ENCODE measurements at regions not wholly inside any gene's neighbourhood (a gene's known extent, or its start where the extent isn't known, plus 50 kb on each side); places are given as distances from the start of the nearest gene placed in this dataset.
"Not testable (repeated sequence)": the region's sequence is repeated elsewhere in the genome, so short reads cannot be mapped to it uniquely, and the experiment has no call there.

DNA sequence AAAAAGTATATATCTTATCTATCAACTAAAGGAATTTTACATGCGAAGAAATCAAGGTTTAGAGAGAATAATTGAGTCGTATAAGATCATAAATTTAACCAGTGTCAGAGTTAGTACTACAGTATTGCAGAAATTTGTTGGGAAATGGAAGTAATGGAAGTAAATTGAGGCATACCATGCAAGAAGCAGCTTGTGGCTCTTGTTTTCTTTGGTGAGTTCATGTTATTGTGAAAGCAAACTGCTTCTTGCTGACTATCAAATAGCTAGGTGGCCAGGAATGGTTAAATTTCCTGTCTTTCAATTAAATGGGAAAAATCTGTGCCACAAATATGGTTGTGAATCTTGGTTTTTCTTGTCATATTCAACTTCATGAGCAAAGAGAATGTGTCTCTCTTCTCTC is 652.7 kb downstream of the LMO4 start:
- H3K4me1 Mint-ChIP-seq = no peaks in the 10 kb centered on the region
- H3K36me3 Mint-ChIP-seq = no peaks in the 10 kb centered on the region
- H3K4me3 Mint-ChIP-seq = no peak overlapping the region
- ATAC-seq (replicated peaks) = no peak
- H3K27ac Mint-ChIP-seq = no peak overlapping the region
- DNase-seq = no peak
- peaks cover 10 to 29% of the 10 kb centered on the region in 2 donors for H3K27me3 Mint-ChIP-seq
- no peaks in the 10 kb centered on the region for H3K9me3 Mint-ChIP-seq

GRCh38 chr1:87981810-87982209 is 653.1 kb downstream of the LMO4 start:
- Mint-ChIP-seq H3K4me1 (no peaks in the 10 kb centered on the region), H3K4me3 (no peak overlapping the region), H3K36me3 (no peaks in the 10 kb centered on the region), H3K27ac (no peak overlapping the region), H3K27me3 (peaks cover 10 to 29% of the 10 kb centered on the region in 2 donors), H3K9me3 (no peaks in the 10 kb centered on the region)
- DNase-seq (no peak), ATAC-seq (replicated peaks) (no peak)

DNA sequence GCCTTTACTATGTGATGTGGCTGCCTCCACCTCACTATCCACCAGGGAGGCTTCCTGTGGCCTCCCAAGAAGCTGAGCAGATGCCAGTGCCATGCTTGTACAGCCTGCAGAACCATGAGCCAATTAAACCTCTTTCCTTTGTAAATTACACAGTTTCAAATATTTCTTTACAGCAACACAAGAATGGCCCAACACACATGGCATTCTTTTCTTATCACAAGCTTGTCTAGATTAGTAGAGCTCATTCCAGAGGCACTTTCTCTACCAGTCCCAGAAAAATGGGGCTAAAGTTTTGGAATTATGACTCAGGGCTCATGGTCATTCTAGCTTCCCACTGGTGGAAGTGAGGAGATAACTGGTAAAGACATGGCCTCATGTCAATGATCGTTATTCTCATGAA is 655.2 kb downstream of the LMO4 start:
- no peaks in the 10 kb centered on the region for H3K4me1 Mint-ChIP-seq
- ATAC-seq (replicated peaks) (no peak), DNase-seq (no peak)
- H3K36me3 Mint-ChIP-seq = no peaks in the 10 kb centered on the region
- no peak overlapping the region for H3K27ac Mint-ChIP-seq
- H3K9me3 Mint-ChIP-seq = no peaks in the 10 kb centered on the region
- no peak overlapping the region for H3K4me3 Mint-ChIP-seq
- peaks cover 9 to 28% of the 10 kb centered on the region in 2 donors for H3K27me3 Mint-ChIP-seq

DNA sequence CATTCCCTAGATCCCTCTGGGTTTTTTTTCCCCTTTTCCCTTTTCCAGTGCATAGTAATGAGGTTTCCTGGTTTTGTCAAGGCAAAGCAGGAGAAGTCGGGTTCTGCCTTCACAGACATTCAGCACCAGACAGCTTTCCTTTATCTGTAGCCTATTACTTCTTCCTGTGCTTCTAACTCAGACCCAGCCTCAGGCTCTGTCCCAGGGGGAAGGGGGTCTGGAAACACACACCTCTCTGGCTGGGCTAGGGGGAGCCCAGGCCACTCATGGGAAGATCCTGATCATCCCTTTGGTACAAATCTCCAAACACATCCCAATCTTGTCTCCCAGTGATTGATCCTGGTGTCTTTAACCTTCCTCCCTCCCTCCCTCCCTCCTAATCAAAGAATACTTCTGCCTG is 656.4 kb downstream of the LMO4 start:
- ATAC-seq (replicated peaks) (no peak), DNase-seq (no peak)
- Mint-ChIP-seq H3K4me1 (no peaks in the 10 kb centered on the region), H3K27ac (no peak overlapping the region), H3K9me3 (no peaks in the 10 kb centered on the region), H3K4me3 (no peak overlapping the region), H3K27me3 (peaks cover 9 to 25% of the 10 kb centered on the region in 2 donors), H3K36me3 (no peaks in the 10 kb centered on the region)

DNA sequence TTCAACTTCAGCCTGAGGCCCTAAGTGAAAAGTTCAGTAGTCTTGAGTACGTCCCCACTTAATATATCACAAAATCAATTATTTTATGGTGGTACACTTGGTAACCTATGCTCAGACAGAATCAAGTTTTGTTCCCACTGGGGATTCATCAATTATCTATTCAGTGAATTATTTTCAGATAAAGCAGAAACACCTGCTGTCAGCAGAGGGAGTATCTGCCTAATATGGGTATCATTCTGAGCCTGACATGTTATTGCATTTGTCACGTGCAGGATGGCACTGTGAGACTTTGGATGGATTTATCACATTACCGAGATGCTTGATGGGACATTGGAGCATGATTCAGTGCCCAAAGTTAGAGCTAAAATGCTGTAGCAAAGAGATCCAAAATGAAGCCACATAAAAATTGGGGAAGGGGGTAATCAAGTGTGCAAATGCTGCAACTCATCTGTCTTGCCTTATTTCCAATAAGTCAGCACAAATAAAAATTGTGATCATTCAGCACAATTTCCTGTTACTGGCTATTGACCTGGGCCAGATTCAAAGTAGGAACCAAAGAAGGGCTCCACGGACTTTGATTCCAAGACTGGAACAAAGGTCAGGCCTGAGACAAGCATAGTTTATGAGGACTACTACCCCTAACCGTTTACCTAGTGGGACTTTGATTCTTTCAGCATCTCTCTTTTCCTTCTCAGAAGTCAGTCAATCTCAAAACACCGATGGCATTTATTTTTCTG is 657.6 kb downstream of the LMO4 start:
- Mint-ChIP-seq H3K9me3 (no peaks in the 10 kb centered on the region), H3K4me3 (no peak overlapping the region), H3K27me3 (peaks cover 9 to 17% of the 10 kb centered on the region in 2 donors), H3K27ac (no peak overlapping the region), H3K4me1 (no peaks in the 10 kb centered on the region), H3K36me3 (no peaks in the 10 kb centered on the region)
- ATAC-seq (replicated peaks) (no peak), DNase-seq (no peak)

GRCh38 chr1:87989346-87989745 is 660.7 kb downstream of the LMO4 start:
- ATAC-seq (replicated peaks) = no peak

DNA sequence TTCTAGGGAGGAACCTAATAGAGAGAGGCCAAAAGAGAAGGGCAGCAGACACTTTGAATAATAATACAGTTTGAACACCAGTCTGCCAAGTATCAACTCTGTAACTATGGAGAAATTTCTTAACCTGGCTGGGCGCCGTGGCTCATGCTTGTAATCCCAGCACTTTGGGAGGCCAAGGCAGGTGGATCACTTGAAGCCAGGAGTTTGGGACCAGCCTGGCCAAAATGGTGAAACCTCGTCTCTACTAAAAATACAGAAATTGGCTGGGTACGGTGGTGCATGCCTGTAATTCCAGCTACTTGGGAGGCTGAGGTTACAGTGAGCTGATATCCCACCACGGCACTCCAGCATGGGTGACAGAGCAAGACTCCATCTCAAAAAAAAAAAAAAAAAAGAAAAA is 663.9 kb downstream of the LMO4 start:
- DNase-seq; H3K4me3 Mint-ChIP-seq; H3K4me1 Mint-ChIP-seq; H3K36me3 Mint-ChIP-seq; ATAC-seq (replicated peaks); H3K27ac Mint-ChIP-seq; H3K9me3 Mint-ChIP-seq: not testable (repeated sequence)
- peaks cover 3 to 16% of the 10 kb centered on the region in 2 donors for H3K27me3 Mint-ChIP-seq

More at GRCh38 chr1:87989346-87989745, 660.7 kb downstream of the LMO4 start:
- H3K27ac Mint-ChIP-seq = no peak overlapping the region
- no peak overlapping the region for H3K4me3 Mint-ChIP-seq
- H3K9me3 Mint-ChIP-seq = no peaks in the 10 kb centered on the region
- no peaks in the 10 kb centered on the region for H3K36me3 Mint-ChIP-seq
- no peak for DNase-seq
- H3K4me1 Mint-ChIP-seq = no peaks in the 10 kb centered on the region
- H3K27me3 Mint-ChIP-seq = peaks cover 8 to 20% of the 10 kb centered on the region in 2 donors

DNA sequence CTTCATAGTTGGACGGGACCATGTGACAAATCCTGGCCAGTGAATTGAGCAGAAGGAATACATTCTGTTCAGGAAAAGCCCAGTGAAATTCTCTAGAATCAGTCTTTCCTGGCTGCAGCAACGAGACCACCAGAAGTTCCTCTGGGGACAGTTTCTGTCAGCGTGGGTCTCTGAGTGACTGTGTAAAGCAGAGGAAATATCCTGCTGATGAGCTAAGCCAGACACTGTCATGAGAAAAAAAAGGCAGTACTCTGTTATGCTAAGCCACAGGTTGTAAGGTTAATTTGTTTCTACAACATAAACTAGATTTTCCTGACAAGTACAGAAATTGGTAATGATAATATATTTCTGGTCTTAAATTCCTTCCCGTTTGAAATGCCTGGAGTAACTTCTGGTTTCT is 664.4 kb downstream of the LMO4 start:
- Mint-ChIP-seq H3K27me3 (peaks cover 0 to 11% of the 10 kb centered on the region in 2 donors), H3K27ac (no peak overlapping the region), H3K36me3 (no peaks in the 10 kb centered on the region), H3K4me1 (no peaks in the 10 kb centered on the region), H3K4me3 (no peak overlapping the region), H3K9me3 (no peaks in the 10 kb centered on the region)
- ATAC-seq (replicated peaks) (no peak), DNase-seq (no peak)

DNA sequence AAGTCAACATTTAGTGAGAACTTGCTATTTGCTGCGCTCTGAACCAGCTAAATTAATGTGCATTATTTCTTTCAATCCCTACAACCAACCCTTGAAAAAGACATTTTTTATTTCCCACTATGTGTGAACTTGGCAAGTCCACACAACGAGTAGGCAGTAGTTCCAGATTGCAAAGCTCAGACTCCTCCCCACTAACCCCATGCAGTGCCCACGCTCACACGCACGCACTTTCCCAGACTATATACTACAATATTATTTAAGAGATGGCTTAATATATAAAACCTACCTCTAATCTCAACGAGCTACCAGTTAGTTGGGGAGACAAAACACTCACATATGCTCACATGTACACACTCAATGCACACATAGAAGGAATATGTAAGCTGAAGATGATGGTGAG is 671.2 kb downstream of the LMO4 start:
- no peaks in the 10 kb centered on the region for H3K36me3 Mint-ChIP-seq
- H3K9me3 Mint-ChIP-seq = no peaks in the 10 kb centered on the region
- no peak for ATAC-seq (replicated peaks)
- H3K27me3 Mint-ChIP-seq = peaks cover 11 to 12% of the 10 kb centered on the region in 2 donors
- H3K4me3 Mint-ChIP-seq = no peak overlapping the region
- no peak for DNase-seq
- no peaks in the 10 kb centered on the region for H3K4me1 Mint-ChIP-seq
- no peak overlapping the region for H3K27ac Mint-ChIP-seq

DNA sequence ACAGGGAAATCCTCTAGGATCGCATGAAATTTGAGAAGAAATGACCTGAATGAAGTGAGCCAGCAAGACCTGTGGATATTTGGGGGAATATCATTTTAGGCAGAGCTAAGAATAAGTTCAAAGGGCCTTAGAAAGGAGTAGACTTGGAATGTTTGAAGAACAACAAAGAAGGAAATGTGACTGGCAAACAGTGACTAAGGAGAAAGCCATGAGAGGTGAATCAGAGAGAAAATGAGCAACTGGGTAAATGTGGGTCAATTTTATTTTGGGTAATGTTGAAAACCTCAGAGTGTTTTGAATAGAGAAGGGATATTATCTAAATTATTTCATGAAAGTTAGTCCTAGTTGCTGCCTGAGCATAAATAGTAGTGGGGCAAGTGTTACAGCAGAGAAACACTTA is 672.8 kb downstream of the LMO4 start:
- peaks cover 11 to 12% of the 10 kb centered on the region in 2 donors for H3K27me3 Mint-ChIP-seq
- no peak overlapping the region for H3K4me3 Mint-ChIP-seq
- no peak for DNase-seq
- H3K4me1 Mint-ChIP-seq = no peaks in the 10 kb centered on the region
- H3K36me3 Mint-ChIP-seq = no peaks in the 10 kb centered on the region
- ATAC-seq (replicated peaks) = no peak
- H3K27ac Mint-ChIP-seq = no peak overlapping the region
- no peaks in the 10 kb centered on the region for H3K9me3 Mint-ChIP-seq

DNA sequence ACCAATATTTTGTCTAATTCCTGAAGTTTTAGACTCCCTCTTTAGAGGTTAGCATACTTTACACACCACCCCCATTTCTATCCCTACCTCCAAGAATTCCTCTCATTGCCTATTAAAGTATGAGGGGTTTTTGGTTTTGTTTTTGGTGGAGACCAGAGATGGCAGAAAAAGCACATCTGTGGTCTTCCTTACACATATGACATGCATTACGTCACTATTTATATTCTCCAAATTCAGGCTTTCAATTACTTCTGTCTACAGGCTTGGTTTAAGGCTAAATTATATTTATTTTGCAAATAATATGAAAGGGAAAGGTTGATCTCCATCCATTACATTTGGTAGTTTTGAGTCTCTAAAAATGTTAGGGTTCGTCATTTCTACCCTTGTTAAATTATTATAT is 674.6 kb downstream of the LMO4 start:
- Mint-ChIP-seq H3K36me3 (no peaks in the 10 kb centered on the region), H3K4me1 (no peaks in the 10 kb centered on the region), H3K9me3 (no peaks in the 10 kb centered on the region), H3K27me3 (peaks cover 11 to 12% of the 10 kb centered on the region in 2 donors), H3K27ac (no peak overlapping the region), H3K4me3 (no peak overlapping the region)
- ATAC-seq (replicated peaks) (no peak), DNase-seq (no peak)

DNA sequence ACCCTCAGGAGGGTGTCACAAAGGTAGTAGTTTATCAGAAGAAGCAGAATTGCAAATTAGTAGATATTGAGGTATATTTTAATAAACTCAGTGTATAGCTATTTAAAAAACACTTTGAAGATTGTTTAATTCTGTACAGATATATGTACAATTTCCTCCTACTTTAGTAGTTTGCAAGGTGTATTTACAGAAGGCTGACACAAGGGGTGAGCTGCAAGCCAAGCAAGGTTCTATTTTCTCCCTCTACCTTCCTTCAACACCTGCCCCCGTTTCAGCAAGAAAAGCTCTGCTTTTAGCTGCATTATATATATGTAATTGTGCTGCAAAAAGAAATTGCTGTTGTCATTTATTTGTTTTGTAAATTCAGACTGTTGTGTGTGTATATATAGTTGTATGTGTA is 674.2 kb upstream of the PKN2 start:
- no peak for DNase-seq
- Mint-ChIP-seq H3K36me3 (no peaks in the 10 kb centered on the region), H3K4me3 (no peak overlapping the region), H3K27me3 (peaks cover 0 to 7% of the 10 kb centered on the region in 2 donors), H3K4me1 (no peaks in the 10 kb centered on the region), H3K27ac (no peak overlapping the region), H3K9me3 (no peaks in the 10 kb centered on the region)
- ATAC-seq (replicated peaks) = no peak

DNA sequence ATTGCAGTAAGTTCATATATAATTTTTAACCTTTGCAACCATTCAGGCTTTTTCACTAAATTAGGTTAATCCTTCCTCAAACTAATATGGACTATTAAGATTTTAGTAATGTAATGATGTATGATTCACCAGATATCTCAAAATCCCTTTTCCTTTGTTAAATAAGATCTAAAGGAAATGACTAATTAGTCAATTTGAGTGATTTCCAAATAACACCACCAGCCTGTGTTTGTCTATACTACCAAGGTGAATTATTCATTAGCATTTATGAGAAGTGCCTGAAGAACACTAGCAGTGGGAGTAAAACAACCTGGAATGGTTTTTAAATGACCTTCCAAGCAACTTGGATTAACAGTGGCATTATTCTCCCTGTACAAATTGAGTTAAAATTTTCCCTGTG is 670.6 kb upstream of the PKN2 start:
- DNase-seq = no peak
- no peaks in the 10 kb centered on the region for H3K9me3 Mint-ChIP-seq
- no peaks in the 10 kb centered on the region for H3K36me3 Mint-ChIP-seq
- ATAC-seq (replicated peaks) = no peak
- H3K4me1 Mint-ChIP-seq = no peaks in the 10 kb centered on the region
- H3K27ac Mint-ChIP-seq = no peak overlapping the region
- H3K27me3 Mint-ChIP-seq = peaks cover 5 to 7% of the 10 kb centered on the region in 2 donors
- H3K4me3 Mint-ChIP-seq = no peak overlapping the region

DNA sequence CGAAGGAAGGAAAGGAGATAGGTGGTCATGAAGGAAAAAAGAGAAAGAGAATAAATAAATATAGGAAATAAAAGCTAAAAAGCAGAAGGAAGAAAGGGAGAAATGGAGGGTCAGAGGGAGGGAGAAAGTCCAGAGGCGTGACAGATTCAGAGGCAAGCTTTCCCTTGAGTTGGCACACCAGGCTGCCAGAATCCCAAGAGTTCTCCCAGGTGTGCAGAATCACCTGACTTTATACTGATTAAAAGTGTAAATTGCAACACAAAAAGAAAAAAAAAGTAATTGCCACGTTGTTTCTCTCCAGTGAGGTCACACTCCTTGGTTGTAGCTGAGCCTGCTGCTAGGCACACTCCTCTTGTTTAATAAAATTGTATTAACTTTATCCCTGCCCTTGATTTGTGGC is 669.9 kb upstream of the PKN2 start:
- Mint-ChIP-seq H3K4me3 (no peak overlapping the region), H3K27ac (no peak overlapping the region), H3K27me3 (peaks cover 5 to 7% of the 10 kb centered on the region in 2 donors), H3K4me1 (no peaks in the 10 kb centered on the region), H3K36me3 (no peaks in the 10 kb centered on the region), H3K9me3 (no peaks in the 10 kb centered on the region)
- ATAC-seq (replicated peaks) (no peak), DNase-seq (no peak)

DNA sequence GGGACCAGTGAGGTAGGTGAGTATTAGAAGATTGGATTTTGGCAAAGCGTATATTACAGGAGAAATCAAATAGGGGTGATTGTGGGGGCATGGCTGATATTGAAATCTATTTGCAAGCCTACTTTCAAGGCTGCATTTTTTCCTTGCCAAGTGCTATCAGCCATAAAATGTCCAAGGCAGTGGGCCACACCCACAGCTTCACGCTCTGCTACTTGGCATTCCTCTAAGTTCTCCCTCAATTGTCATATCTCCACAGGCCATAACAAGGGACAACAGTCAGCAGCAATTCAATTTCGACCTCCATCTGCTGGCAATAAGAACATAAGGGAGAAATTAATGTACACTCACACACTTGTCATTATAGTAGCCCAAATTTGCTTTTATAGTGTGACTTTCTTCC is 667.1 kb upstream of the PKN2 start:
- Mint-ChIP-seq H3K36me3 (no peaks in the 10 kb centered on the region), H3K27ac (no peak overlapping the region), H3K4me1 (no peaks in the 10 kb centered on the region), H3K9me3 (no peaks in the 10 kb centered on the region), H3K4me3 (no peak overlapping the region), H3K27me3 (peaks cover 0 to 5% of the 10 kb centered on the region in 2 donors)
- ATAC-seq (replicated peaks) = no peak
- no peak for DNase-seq

DNA sequence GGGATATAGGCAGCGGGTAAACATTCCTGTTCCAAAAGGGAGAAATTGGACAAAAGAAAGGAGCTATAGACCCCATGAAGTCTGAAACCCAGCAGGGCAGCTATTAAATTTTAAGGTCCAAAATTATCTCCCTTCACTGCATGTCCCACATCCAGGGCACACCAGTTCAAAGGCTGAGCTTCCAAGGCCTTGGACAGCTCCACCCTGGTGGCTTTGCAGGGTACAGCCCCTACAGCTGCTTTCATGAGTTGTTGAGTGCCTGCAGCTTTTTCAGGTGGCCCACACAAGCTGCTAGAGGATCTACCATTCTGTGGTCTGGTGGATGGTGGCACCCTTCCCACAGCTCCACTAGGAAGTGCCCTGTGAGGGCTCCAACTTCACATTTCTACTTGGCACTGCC is 662.5 kb upstream of the PKN2 start:
- DNase-seq (no peak), ATAC-seq (replicated peaks) (no peak)
- no peak overlapping the region for H3K4me3 Mint-ChIP-seq
- no peaks in the 10 kb centered on the region for H3K4me1 Mint-ChIP-seq
- peaks cover 0 to 6% of the 10 kb centered on the region in 2 donors for H3K27me3 Mint-ChIP-seq
- H3K9me3 Mint-ChIP-seq = peaks cover 0 to 2% of the 10 kb centered on the region in 2 donors
- H3K36me3 Mint-ChIP-seq = no peaks in the 10 kb centered on the region
- no peak overlapping the region for H3K27ac Mint-ChIP-seq

All from stimulated activated naive B cell treated with anti-CD40 and anti-IgM and Interleukin-4, amounts not matched to agents 10 μg/mL and 1 μg/mL and 100 μg/mL, for 72 hours (primary cell).